Mucosa of stomach (tissue), 1 donor: ENCODE measurements at regions not wholly inside any gene's neighbourhood (a gene's known extent, or its start where the extent isn't known, plus 50 kb on each side); places are given as distances from the start of the nearest gene placed in this dataset.
"Not testable (repeated sequence)": the region's sequence is repeated elsewhere in the genome, so short reads cannot be mapped to it uniquely, and the experiment has no call there.

Experiments
- H3K27me3 ChIP-seq: one replicate; pipeline ENCODE4 v1.7.0; 2013; ENCODE audit warnings: mild to moderate bottlenecking, low read length; ENCODE audit not compliant: control insufficient read depth, insufficient read depth
- H3K36me3 ChIP-seq: one replicate; pipeline ENCODE4 v1.7.0; 2013; ENCODE audit warnings: low read length; ENCODE audit not compliant: control insufficient read depth, insufficient read depth
- H3K4me1 ChIP-seq: one replicate; pipeline ENCODE4 v1.7.0; 2013; ENCODE audit warnings: mild to moderate bottlenecking, low read length; ENCODE audit not compliant: control insufficient read depth, insufficient read depth
- H3K4me3 ChIP-seq: one replicate; pipeline ENCODE4 v1.7.0; 2013; ENCODE audit warnings: low read length
- H3K9ac ChIP-seq: one replicate; pipeline ENCODE4 v1.7.0; 2013; ENCODE audit warnings: mild to moderate bottlenecking, low read length, moderate library complexity
- H3K9me3 ChIP-seq: one replicate; pipeline ENCODE4 v1.7.0; 2013; ENCODE audit warnings: mild to moderate bottlenecking, low read length, moderate library complexity; ENCODE audit not compliant: control insufficient read depth
- donor health status: Pancreatic carcinoma.

DNA sequence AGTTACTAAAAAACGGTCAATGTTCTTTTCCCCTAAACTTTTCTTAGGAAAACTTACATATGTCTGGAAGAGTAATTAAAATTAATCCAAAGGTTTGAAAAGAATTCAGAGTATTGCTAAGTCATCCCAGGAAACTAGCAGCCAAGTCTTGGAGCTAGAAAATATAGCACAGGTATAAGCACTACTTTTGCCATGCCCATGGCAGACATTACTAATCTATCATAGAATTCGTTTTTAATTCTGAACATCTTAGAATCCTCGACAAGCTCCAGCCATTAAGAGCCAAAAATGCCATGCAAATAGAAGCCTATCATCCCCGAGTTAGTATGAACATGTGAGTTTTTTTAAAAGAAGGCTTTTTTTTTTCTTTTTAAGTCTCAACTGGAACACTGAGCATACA is 395.0 kb downstream of the ZEB2 start:
- no peak overlapping the region for H3K9ac ChIP-seq
- H3K36me3 ChIP-seq = no peaks in the 10 kb centered on the region
- H3K9me3 ChIP-seq = no peaks in the 10 kb centered on the region
- no peaks in the 10 kb centered on the region for H3K27me3 ChIP-seq
- no peak overlapping the region for H3K4me3 ChIP-seq
- no peaks in the 10 kb centered on the region for H3K4me1 ChIP-seq

DNA sequence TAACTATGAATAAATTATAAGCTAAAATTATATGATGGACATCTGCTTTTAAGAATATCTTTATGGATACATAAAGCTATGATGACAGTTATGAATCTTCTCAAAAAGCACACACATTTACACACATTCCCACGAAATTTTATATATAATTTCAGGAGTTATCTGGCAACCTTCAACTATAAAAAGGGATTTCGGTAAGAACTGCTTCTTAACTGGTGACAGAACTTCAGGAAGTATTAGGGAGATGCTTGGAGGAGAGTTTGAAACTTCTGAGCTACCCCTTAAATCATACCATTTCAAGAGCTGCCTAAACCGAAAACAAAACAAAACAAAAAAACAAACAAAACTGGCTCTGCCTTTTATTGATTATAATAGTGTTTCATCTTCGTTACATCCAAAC is 399.4 kb downstream of the ZEB2 start:
- Histone ChIP-seq H3K36me3 (no peaks in the 10 kb centered on the region), H3K4me3 (no peak overlapping the region), H3K4me1 (peaks cover 5% of the 10 kb centered on the region), H3K9me3 (no peaks in the 10 kb centered on the region), H3K27me3 (no peaks in the 10 kb centered on the region), H3K9ac (no peak overlapping the region)

DNA sequence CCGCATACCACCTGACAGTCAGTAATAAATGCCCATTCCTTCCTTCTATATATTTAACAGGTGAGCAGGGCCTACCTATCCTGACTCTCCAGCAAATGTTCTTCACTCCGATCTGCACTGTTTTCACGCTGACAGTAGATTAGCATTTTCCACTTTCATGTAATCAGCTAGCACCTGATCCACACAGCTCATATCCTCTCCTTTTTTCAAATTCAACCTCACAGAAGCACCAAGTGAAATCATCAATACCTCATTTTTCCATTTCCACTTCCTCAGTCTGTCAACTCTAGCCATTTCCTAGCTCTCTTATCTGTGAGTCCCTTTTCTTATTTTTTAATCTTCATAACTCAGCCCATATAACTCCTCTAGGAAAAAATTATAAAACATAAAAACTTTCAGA is 402.8 kb downstream of the ZEB2 start:
- Histone ChIP-seq H3K9me3 (no peaks in the 10 kb centered on the region), H3K4me3 (no peak overlapping the region), H3K9ac (no peak overlapping the region), H3K36me3 (no peaks in the 10 kb centered on the region), H3K4me1 (peaks cover 5% of the 10 kb centered on the region), H3K27me3 (no peaks in the 10 kb centered on the region)

DNA sequence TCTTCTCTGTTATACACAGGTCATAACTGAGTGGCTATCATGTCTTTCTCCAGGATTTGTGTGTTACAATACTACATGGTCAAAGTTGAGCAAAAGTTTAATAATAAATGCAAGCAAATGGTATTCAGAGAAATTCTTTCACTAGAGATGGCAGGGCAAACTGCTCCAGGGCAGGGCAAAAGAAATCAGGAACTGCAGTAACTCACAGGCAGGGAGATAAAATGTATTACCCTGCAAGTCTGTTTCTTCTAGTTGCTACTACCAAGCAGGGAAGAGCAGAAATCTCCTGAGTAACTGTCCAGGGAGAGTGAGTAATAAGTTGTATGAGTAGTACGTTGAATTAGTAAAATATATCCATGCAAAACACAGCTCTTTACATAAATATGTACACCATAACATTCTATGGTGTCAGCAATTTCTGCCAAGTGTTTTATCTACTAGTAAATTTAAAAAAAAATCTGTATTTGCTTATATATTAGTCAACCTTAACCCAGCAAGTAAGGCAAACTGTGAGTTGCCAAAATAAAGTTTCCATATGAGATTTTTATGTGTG is 404.1 kb downstream of the ZEB2 start:
- H3K9ac ChIP-seq = no peak overlapping the region

DNA sequence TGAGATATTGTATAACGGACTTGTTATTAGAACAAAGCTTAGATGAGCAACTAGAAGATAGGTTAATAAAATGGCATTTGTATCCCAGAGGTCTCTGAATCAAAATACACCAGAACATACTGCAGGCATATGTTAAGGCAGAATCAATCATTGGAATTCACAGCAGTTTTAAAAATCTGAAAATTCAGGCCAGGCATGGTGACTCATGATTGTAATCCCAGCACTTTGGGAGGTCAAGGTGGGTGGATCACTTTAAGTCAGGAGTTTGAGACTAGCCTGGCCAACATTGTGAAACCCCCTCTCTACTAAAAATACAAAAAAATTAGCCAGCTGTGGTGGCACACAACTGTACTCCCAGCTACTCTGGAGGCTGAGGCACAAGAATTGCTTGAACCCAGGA is 405.2 kb downstream of the ZEB2 start:
- H3K9me3 ChIP-seq = no peaks in the 10 kb centered on the region
- no peak overlapping the region for H3K4me3 ChIP-seq
- H3K4me1 ChIP-seq = peaks cover 5% of the 10 kb centered on the region
- H3K9ac ChIP-seq = no peak overlapping the region
- no peaks in the 10 kb centered on the region for H3K36me3 ChIP-seq
- H3K27me3 ChIP-seq = no peaks in the 10 kb centered on the region

More for the DNA sequence above, 404.1 kb downstream of the ZEB2 start:
- Histone ChIP-seq H3K36me3 (no peaks in the 10 kb centered on the region), H3K4me1 (peaks cover 5% of the 10 kb centered on the region), H3K4me3 (no peak overlapping the region), H3K27me3 (no peaks in the 10 kb centered on the region), H3K9me3 (no peaks in the 10 kb centered on the region)

DNA sequence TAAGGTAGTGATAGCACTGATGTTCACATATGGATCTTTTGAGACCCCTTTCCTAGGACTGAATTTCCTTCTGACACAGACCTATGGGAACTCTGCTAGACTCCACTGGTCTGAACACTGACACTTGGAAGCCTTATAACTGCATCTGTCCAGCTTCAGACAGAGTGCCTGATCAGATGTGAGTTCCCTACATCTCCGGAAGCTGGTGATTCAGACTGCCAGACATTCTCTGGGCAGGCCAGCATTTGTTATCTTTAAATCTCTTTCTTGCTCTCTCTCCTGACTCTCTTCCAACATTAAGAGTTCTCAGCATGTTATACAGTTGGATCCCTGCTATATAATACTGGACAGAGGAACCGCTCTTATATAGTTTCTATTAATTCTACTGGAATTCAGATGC is 408.5 kb downstream of the ZEB2 start:
- no peaks in the 10 kb centered on the region for H3K27me3 ChIP-seq
- H3K4me1 ChIP-seq = peaks cover 5% of the 10 kb centered on the region
- H3K9me3 ChIP-seq = no peaks in the 10 kb centered on the region
- no peak overlapping the region for H3K9ac ChIP-seq
- no peak overlapping the region for H3K4me3 ChIP-seq
- H3K36me3 ChIP-seq = no peaks in the 10 kb centered on the region

DNA sequence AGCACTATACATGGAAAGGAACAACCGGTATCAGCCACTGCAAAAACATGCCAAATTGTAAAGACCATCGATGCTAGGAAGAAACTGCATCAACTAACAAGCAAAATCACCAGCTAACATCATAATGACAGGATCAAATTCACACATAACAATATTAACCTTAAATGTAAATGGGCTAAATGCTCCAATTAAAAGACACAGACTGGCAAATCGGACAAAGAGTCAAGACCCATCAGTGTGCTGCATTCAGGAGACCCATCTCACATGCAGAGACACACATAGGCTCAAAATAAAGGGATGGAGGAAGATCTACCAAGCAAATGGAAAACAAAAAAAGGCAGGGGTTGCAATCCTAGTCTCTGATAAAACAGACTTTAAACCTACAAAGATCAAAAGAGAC is 413.8 kb downstream of the ZEB2 start:
- not testable (repeated sequence) for H3K9ac ChIP-seq

DNA sequence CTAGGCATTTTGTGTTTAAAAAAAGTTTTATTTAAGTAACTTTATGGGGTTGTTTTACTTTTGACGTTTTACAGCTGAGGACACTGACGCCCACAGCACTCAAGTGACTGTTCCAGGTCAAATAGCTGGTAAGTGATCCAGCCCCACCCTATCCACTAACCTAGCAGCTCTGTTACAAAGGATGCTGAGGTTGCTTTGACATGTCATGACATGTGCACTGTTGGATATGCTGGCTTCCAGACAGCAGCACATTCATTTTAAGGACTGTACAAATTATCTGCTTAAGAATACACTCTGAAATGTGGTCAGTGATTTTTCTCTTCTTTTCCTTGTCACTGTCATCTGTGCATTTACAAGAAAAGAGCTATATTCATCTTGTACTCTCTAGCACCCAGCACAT is 417.5 kb downstream of the ZEB2 start:
- H3K27me3 ChIP-seq = no peaks in the 10 kb centered on the region

More for the DNA sequence above, 413.8 kb downstream of the ZEB2 start:
- H3K9me3 ChIP-seq, H3K27me3 ChIP-seq, H3K36me3 ChIP-seq, H3K4me1 ChIP-seq, H3K4me3 ChIP-seq: not testable (repeated sequence)

DNA sequence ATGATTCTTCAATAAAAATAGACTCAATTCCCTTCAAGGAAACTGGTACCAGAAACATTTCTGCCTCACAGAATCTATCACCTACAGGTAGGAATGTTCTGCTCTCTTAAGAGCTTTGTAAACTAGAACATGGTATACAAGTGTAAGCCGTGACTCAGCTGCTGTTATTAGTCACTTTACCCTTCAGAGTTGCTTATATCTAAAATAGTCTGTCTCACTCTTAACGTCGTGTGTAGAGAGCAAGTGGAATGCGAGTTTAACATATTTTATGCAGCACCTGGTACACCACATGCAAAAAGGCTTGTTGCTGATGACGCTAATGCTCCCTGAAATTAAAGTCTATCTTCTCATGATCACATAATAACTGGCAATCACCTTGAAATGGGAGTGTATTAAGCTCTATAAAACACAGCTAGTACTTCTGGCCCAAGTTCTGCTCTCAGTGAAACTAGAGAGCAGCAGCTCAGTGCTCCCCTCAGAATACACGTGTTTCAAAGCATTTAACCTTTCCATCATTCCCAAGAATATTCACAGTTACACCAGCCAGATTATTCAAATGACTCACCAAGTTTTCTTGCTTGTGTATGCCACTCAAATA is 420.0 kb downstream of the ZEB2 start:
- Histone ChIP-seq H3K27me3 (no peaks in the 10 kb centered on the region), H3K4me3 (no peak overlapping the region), H3K9me3 (no peaks in the 10 kb centered on the region), H3K4me1 (no peaks in the 10 kb centered on the region), H3K36me3 (no peaks in the 10 kb centered on the region), H3K9ac (no peak overlapping the region)

More for the DNA sequence above, 417.5 kb downstream of the ZEB2 start:
- no peak overlapping the region for H3K4me3 ChIP-seq
- no peaks in the 10 kb centered on the region for H3K4me1 ChIP-seq
- H3K9me3 ChIP-seq = no peaks in the 10 kb centered on the region
- no peak overlapping the region for H3K9ac ChIP-seq
- H3K36me3 ChIP-seq = no peaks in the 10 kb centered on the region

DNA sequence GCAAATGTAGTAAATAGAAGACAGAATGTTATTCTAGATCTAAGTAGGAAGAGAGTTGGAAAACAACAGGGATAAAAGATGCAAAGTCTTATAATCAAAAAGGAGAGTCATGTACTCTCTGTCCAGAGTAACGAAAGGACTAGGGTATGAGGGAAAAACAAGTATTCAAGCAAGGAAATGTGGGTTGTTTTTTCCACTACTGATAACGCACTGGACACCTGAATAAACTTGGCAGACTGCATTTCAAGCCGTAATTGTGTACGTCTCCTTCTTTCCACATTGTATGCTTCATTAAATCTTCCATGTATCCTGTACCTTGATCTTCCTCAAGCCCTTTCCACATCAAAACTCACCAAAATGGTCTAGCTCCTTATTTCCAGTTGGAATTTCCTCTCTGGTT is 420.6 kb downstream of the ZEB2 start:
- Histone ChIP-seq H3K9me3 (no peaks in the 10 kb centered on the region), H3K9ac (no peak overlapping the region), H3K4me3 (no peak overlapping the region), H3K4me1 (no peaks in the 10 kb centered on the region), H3K36me3 (no peaks in the 10 kb centered on the region), H3K27me3 (no peaks in the 10 kb centered on the region)

DNA sequence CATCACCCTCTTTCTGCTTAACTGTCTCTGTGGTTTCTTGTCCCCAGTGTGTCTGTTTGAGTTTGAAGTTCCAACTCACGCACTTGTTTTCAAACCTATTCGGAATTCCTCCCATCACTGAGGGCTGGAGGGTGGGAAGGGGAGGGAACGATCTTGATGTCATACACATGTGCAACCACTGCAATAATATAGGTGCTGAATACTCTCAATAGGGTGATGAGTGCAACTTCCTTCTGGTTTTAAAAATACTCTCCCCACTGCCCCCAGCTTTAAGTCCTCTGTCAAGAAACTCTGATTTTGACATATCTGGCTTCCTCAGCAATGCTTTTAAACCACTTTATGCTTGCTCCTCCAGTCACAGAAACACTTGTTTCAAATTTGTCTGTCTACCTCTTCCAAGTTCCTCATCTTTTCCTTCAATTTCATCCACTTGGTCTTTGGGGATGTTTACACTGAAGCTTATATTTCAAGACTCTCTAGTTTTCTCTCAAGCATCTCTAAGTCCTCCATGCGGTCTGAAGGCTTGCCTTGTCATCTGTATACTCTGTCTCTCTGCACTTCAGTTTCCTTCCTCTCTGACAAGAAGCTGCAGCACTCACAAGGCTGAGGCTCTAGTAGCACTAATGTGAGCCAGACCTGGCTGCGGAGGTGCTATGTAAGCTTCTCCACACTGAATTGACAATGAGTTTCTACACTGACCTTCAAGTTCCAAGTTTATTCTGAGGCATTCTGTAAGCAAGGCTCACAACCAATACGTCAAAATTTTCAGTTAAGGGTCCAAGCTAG is 422.3 kb downstream of the ZEB2 start:
- no peak overlapping the region for H3K4me3 ChIP-seq
- H3K9ac ChIP-seq = no peak overlapping the region
- no peaks in the 10 kb centered on the region for H3K4me1 ChIP-seq
- H3K9me3 ChIP-seq = no peaks in the 10 kb centered on the region
- H3K27me3 ChIP-seq = no peaks in the 10 kb centered on the region
- no peaks in the 10 kb centered on the region for H3K36me3 ChIP-seq

DNA sequence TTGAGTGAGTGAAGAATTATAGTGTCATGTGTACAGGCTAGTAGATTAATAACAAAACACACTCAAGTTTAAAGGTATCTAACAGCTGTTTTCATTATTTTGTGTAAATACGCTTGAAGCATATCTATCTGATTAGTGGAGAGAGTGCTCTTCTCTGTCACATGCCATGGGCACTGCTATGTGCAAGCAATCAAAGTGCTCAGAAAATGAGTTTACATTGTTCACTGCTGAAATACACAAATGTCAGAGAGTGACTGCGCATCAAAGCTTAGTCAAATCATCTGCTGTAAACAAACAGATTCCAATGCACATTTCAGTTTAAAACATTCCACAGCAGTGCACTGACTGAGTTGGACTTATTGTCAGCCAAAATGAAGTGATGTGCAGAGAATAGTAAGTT is 423.4 kb downstream of the ZEB2 start:
- Histone ChIP-seq H3K4me3 (no peak overlapping the region), H3K36me3 (no peaks in the 10 kb centered on the region), H3K4me1 (no peaks in the 10 kb centered on the region), H3K27me3 (no peaks in the 10 kb centered on the region), H3K9me3 (no peaks in the 10 kb centered on the region), H3K9ac (no peak overlapping the region)
